Dermis blood vessel endothelial cell (primary cell): ENCODE measurements at regions not wholly inside any gene's neighbourhood (a gene's known extent, or its start where the extent isn't known, plus 50 kb on each side); places are given as distances from the start of the nearest gene placed in this dataset.
"Not testable (repeated sequence)": the region's sequence is repeated elsewhere in the genome, so short reads cannot be mapped to it uniquely, and the experiment has no call there.

Experiments used
- DNase-seq: peaks from one replicate; pipeline ENCODE4 v3.0.0; 2010

GRCh38 chr21:28396421-28396820, 596.3 kb downstream of the LTN1 start:
- DNase-seq, result no peak

- DNase-seq, result peak; percentile 52
These were observed 599.4 kb downstream of the LTN1 start for GRCh38 chr21:28393279-28393678.

- no peak for DNase-seq
These were observed 600.5 kb downstream of the LTN1 start for GRCh38 chr21:28391938-28392849.

- no peak for DNase-seq
These were observed 605.5 kb downstream of the LTN1 start for GRCh38 chr21:28387220-28387619.

GRCh38 chr21:28385845-28386244, 606.8 kb downstream of the LTN1 start:
- no peak for DNase-seq

GRCh38 chr21:28381000-28381745, 611.5 kb downstream of the LTN1 start:
- DNase-seq, result not testable (repeated sequence)

GRCh38 chr21:28380241-28380640, 612.4 kb downstream of the LTN1 start:
- DNase-seq, result no peak

- no peak for DNase-seq
These were observed 614.7 kb downstream of the LTN1 start for GRCh38 chr21:28378026-28378425.

- peak; percentile 25 for DNase-seq
These were observed 616.8 kb downstream of the LTN1 start for GRCh38 chr21:28375708-28376385.

- DNase-seq, result no peak
These were observed 617.8 kb downstream of the LTN1 start for GRCh38 chr21:28374881-28375280.

GRCh38 chr21:28371713-28372112, 621.0 kb downstream of the LTN1 start:
- no peak for DNase-seq

GRCh38 chr21:28359300-28359699, 633.4 kb downstream of the LTN1 start:
- DNase-seq, result no peak

- DNase-seq, result no peak
These were observed 634.0 kb downstream of the LTN1 start for GRCh38 chr21:28358702-28359101.

GRCh38 chr21:28358170-28358569, 634.5 kb downstream of the LTN1 start:
- DNase-seq, result no peak

GRCh38 chr21:28357743-28358142, 634.9 kb downstream of the LTN1 start:
- DNase-seq, result no peak

- no peak for DNase-seq
These were observed 636.3 kb downstream of the LTN1 start for GRCh38 chr21:28356422-28356821.

GRCh38 chr21:28345934-28346333, 646.7 kb downstream of the LTN1 start:
- no peak for DNase-seq

- no peak for DNase-seq
These were observed 647.7 kb downstream of the LTN1 start for GRCh38 chr21:28344985-28345384.

GRCh38 chr21:28342212-28342810, 650.4 kb downstream of the LTN1 start:
- no peak for DNase-seq

- DNase-seq, result peak; percentile 14
These were observed 653.3 kb downstream of the LTN1 start for GRCh38 chr21:28339403-28339802.

GRCh38 chr21:28338701-28339305, 653.9 kb downstream of the LTN1 start:
- DNase-seq, result peak; percentile 83

GRCh38 chr21:28337315-28337714, 655.4 kb downstream of the LTN1 start:
- peak; percentile 62 for DNase-seq
